C4-2B (cell line): ENCODE measurements at regions not wholly inside any gene's neighbourhood (a gene's known extent, or its start where the extent isn't known, plus 50 kb on each side); places are given as distances from the start of the nearest gene placed in this dataset.

Experiments
- H3K27ac ChIP-seq: fragments of 450-650 bp; 2 replicates; pipeline ENCODE4 v1.5.1; 2017
- CTCF ChIP-seq: fragments of 450-650 bp; conservative IDR thresholded peaks from 2 replicates; pipeline ENCODE4 v1.5.1; 2017; ENCODE audit warnings: mild to moderate bottlenecking
- ZFX ChIP-seq: fragments of 450-650 bp; IDR thresholded peaks from 2 replicates; pipeline ENCODE4 v1.6.1; 2017

- no peak for TF ChIP-seq ZFX
- TF ChIP-seq CTCF, result no peak
- H3K27ac ChIP-seq, result no peak overlapping the region
Observed at GRCh38 chr7:52540041-52540440, 495.4 kb upstream of the POM121L12 start.

- no peak overlapping the region for H3K27ac ChIP-seq
- no peak for TF ChIP-seq ZFX
- no peak for TF ChIP-seq CTCF
Observed at GRCh38 chr7:52539414-52539813, 496.0 kb upstream of the POM121L12 start.

GRCh38 chr7:52537051-52537450, 498.4 kb upstream of the POM121L12 start:
- no peak for TF ChIP-seq ZFX
- no peak for TF ChIP-seq CTCF
- H3K27ac ChIP-seq, result no peak overlapping the region

GRCh38 chr7:52525772-52526341, 509.6 kb upstream of the POM121L12 start:
- H3K27ac ChIP-seq, result no peak overlapping the region
- no peak for TF ChIP-seq CTCF
- no peak for TF ChIP-seq ZFX

GRCh38 chr7:52518869-52519268, 516.6 kb upstream of the POM121L12 start:
- no peak overlapping the region for H3K27ac ChIP-seq
- TF ChIP-seq ZFX, result no peak
- TF ChIP-seq CTCF, result no peak

- no peak for TF ChIP-seq ZFX
- TF ChIP-seq CTCF, result no peak
- no peak overlapping the region for H3K27ac ChIP-seq
Observed at GRCh38 chr7:52512656-52513055, 522.8 kb upstream of the POM121L12 start.

GRCh38 chr7:52507546-52508255, 527.7 kb upstream of the POM121L12 start:
- TF ChIP-seq ZFX, result no peak
- no peak for TF ChIP-seq CTCF
- no peak overlapping the region for H3K27ac ChIP-seq
